G401.6 (cell line): ENCODE measurements at regions not wholly inside any gene's neighbourhood (a gene's known extent, or its start where the extent isn't known, plus 50 kb on each side); places are given as distances from the start of the nearest gene placed in this dataset.

Source experiments
- FAIRE-seq: peaks from 2 replicates; lab custom pipeline; 2012; peaks lifted over from hg19 to GRCh38; lab: Jason Lieb, UNC

GRCh38 chr11:13062115-13062514 is 53.0 kb downstream of the RASSF10 start:
- no peak for FAIRE-seq

- no peak for FAIRE-seq
Observed at GRCh38 chr11:13064593-13064992, 55.5 kb downstream of the RASSF10 start.

GRCh38 chr11:13065200-13065787 is 56.2 kb downstream of the RASSF10 start:
- FAIRE-seq, result no peak

DNA sequence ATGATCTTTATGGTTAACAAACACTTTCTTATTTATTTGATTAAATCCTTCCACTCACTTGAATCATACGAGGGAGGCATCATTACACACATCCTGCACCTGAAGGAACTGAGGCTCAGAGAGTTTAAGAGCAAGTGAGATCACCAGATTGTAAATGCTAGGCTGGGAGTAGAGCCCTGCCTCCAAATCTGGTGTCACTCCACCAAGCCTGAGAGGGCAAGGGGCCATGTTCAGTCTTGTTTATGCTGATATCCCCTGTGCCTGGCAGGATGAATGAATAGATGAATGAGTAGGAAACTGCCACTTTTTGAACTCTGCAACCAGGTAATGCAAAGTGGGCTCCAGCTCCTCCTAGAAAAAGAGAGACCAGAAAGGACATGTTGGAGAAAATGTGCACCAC is 59.1 kb downstream of the RASSF10 start:
- FAIRE-seq, result no peak

DNA sequence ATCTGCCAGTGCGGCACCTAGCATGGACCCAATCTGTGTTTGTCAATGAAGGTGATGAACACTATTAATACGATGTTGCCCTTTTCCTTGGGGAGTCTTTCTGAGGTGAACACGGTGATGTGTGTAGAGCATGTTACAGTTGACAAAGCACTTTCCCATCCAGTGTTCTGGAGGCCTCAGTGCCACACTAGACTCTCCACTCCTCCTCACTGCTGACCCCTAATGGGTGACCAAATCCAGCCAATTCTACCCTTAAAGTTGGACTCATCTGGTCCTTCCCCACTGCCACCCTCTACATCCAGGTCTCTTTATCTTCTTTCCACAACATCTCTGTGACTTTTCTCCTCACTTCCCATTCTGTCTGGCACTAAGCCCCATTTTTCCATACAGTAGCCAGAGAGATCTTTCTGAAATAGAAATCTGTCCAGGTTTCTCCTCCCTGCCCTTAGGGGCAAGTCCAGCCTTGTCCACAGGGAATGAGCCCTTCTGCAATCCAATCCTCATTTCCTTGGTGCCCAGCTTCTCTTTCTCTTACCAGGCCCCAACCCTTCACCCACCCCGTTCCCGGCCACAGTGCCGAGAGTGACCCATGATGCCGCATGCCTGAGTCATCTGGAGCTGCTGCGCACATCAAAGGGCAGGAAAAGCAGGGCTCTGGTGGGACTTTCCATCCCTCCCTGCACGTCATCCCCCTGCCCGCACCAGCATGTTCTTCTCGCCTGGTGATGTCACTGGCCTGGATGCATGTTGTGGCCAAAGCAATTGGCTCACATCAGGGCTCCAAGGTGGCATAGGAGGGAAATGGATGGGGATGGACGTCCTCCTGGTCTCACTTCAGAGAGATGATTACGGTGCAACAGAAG is 64.2 kb downstream of the RASSF10 start:
- no peak for FAIRE-seq

DNA sequence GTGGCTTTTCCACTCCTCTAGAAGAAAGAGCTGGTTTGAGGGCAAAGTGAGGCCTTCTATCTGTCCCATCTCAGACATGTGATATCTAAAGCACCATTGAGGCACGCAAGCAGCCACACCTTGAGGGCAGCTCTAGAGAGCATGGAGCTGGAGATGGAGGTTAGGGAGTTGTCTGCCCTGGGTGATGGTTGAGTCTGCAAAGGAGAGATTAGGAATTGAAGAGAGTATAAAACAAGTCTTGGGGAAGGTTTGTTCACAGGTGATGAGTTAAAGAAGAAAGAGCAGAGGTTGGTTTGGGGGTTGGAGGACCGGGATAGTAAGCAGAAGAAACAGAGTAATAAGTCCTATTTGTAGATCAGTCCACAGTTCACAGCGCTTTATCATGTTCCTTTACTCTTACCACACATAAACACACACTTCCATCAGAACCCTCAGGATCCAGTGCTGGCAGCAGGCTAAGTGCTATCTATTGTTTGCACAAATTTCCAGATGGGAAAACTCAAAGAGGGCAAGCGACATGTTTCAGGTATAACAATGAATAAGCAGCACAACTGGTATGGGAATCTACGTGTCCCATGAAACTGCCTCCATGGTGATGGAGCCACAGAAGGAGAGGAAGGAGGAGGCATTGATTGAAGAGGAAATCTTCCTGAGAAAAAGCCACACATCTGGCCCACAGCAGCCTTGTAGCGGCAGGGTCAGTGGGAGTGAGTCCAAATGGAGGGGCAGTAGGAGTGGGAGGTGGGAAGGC is 65.8 kb downstream of the RASSF10 start:
- FAIRE-seq, result no peak

DNA sequence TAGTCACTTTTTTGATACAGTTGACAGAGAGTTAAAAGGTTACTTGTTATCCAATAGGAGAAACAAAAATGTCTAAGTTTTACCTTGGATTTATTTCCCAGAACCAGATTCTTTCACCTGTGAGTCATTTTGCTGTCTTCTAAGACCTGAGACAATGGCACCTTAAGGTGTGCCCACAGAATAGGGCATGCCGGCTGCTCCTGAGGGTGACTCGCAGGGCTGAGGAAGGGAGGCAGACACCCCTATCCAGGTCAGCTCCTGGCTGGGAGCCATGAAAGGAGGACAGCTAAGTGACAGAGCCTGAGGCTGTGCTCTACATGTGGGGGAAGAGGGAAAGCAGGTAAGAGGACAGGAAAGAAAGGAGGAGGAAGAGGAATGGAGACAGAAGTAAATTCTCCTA is 67.8 kb downstream of the RASSF10 start:
- FAIRE-seq, result no peak

DNA sequence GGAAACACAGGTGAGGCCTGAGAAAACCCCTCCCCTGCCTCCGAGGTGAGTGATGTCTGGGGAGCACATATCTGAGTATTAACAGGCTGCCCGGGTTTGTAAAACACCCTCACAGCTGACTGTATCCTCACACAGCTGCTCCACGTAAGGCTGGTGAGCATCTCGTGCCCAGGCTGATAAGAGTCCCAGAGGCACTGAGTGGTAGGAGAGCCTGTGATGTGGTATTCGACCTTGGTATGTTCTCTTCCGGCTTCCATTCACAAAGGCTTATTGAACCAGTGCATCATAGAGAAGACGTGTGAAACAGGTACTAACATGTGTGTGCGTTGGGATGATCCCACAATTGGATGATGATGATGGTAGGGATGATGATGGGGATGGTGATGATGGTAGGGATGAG is 71.7 kb downstream of the RASSF10 start:
- FAIRE-seq, result no peak

- FAIRE-seq, result no peak
Observed at GRCh38 chr11:13082588-13082987, 73.5 kb downstream of the RASSF10 start.

DNA sequence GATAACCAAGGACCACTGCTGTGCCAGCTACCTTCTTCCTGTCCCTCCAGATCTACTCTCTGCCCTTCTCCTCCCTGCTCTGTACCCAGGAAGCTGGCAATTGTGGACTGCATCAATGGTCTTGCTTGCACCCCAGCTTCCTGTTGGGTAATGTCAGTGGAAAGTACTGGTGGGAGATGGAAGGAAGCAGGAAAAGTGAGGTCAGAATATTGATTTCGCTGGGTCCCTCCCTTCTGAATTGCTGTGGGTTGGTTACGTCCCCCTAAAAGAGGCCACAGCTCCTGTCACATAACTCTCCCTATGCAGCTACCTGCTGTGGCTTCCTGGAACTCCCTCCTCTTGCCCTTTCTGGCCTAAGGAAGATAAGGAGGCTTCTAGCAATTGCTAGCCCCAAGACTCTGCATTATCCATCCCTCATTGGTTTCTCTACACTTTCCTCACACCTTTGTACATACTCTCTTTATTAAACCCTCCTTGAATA is 81.2 kb downstream of the RASSF10 start:
- FAIRE-seq, result no peak

DNA sequence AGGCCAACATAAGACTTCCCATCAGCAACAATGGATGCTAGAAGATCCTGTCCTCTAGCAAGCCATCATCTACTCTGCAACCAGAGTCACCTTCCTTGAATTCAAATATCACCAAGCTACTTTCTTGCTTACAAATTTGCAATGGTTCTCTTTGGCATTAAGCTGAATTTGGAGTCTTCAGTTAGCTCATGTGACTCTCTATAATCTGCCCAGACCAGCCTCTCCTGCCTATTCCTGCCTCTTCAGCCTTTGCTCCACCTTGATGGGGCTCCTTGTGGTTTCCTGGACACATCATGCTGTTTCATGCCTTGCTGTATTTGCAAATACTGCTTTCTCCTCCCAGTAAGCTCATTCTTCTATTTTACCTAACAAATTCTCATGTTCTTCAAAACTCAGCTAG is 82.3 kb downstream of the RASSF10 start:
- no peak for FAIRE-seq

GRCh38 chr11:13091804-13092203 is 82.7 kb downstream of the RASSF10 start:
- FAIRE-seq, result no peak

DNA sequence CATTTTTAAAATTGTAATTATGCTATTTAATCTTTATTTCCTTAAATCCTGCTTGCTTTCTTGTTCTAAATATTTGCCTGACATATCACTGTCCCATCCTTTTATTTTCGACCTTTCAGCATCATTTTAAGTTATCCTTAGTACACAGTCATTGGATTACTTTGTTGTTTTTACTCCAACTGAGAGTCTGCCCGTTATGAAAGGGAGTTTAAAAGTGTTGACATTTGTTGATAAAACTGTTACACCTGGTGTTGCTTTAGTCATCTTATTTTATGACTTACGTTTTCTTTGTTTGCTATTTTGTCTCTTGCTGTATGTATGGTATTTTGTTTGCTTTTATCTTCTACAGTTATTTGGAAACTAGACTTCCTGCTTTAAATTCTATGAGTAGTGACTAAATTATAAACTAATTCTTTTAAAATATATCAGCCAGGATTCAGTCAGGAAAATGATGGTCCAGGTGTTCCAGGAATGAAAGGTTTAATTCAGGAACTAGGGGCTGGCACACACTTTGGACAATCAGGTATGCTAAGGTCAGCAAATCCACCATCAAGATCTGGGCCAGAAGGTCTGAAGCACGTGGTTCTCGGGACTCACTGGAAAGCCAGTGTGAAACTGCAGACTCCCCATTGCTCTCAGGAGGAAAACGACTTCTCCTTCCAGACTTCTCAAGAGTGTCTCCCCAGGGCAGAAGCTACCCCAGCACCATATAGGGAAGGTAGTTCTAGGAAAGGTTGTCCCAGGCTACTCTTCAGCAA is 86.0 kb downstream of the RASSF10 start:
- no peak for FAIRE-seq

GRCh38 chr11:13098063-13098462 is 88.9 kb downstream of the RASSF10 start:
- no peak for FAIRE-seq

GRCh38 chr11:13098616-13099289 is 89.6 kb downstream of the RASSF10 start:
- no peak for FAIRE-seq

DNA sequence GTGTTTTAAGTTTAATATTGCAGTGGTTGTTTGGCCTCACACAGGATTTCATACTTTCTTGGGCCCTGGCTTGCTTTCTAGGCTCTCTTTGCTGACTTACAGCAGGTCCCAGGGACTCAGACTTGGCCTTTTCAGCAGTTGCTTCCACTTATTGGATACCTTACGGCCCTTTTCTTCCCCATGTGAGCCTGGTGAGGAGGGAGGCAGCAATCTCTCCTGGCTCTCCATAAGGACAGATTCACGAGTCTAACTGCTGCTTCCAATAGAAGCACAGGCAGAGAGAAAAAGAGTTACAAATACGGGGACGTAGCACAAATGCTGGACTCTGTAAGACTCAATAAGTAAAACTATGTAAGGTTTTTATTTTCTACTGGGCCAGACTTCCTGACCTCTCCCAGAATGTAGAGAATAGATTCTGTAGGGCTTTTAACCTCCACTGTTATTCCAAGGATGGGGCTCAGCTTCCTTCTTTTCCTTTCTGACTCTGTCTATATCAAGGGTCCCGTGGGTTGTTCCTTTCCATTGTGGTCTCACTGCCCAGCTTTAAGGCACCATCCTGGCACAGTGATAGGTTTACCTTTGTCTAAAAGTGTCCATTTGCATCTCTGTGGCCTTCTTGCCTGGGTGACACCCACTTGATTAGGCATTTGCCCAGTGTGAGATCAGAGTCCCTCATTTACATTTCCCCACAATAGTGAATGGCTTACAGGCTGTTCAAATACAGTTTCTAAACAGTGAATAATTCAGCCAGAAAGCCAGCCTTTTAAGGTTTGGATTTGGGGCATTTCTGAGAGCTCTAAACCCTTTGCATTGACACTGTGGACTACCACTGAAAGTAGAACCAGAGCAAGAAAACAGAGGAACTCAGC is 92.8 kb downstream of the RASSF10 start:
- no peak for FAIRE-seq

GRCh38 chr11:13102513-13102840 is 93.4 kb downstream of the RASSF10 start:
- no peak for FAIRE-seq

DNA sequence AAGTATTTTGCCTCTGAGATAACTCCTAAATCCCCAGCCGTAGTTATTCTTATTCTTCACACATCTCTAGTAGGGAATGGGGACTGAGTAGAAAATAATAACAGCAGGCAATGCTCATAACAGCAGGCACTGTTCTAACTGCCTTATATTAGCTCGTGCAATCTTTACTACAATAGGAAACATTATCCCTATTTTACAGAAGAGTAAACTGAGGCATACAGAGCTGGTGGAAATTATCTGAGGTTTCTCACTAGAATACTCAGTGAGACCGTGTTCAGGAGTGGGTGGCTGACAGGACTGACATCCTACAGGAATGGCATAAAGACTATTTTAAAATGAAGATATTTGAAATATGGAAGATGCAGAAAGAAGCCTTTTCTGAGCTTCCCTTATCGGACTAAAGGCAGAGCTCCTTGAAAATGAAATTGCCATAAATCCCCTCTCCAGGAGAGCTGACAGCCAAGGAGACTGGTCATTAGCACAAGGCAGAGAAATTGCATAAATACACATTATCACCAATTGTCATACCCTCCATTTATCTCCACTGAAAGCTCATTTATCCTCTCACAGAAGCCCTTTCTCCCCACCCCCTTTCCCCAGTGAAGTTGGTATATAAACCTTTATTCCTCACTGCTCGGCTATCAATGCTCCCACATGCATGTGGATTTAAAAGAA is 93.9 kb downstream of the RASSF10 start:
- FAIRE-seq, result no peak

DNA sequence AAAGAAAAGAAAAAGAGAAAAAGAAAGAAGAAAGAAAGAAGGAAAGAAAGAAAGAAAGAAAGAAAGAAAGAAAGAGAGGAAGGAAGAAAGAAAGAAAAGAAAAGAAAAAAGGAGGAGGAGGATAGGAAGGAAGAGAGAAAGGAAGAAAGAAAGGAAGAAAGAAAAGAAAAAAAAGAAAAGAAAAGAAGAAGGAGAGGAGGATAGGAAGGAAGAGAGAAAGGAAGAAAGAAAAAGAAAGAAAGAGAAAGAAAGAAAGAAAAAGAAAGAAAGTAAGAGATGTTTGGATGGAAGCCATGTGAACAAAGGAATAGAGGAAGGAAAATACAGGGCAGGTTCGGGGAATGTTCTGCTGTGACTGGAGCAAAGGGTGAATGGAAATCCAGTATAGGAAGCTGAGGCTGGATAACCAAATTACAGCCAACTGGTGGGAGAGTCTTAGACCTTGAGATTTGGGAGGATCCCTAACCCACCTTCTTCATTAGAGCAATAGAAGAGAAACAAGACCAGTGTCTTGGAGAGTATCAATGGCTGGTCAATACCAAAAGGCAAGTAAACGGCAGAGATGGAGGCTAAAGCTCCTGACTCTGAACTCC is 94.9 kb downstream of the RASSF10 start:
- FAIRE-seq, result no peak
